Natural killer cell (primary cell): ENCODE measurements at regions not wholly inside any gene's neighbourhood (a gene's known extent, or its start where the extent isn't known, plus 50 kb on each side); places are given as distances from the start of the nearest gene placed in this dataset.

Experiments used
- ATAC-seq, 3 donors: fragments of 150-1000 bp in 2 of 3; fragments of 200-7000 bp in 1 of 3; cut with Tn5 transposase; 1 replicate in 1 of 3; 2 replicates in 2 of 3; pipeline ENCODE4 v1.10.0; 2021; ENCODE audit warnings: mild to moderate bottlenecking in 2 of 3, moderate library complexity in 2 of 3
- DNase-seq, 2 donors: peaks; one replicate each; pipeline versions ENCODE4 v3.0.0 to v3.0.0-alpha.2; 2013 to 2021; ENCODE audit warnings: mixed read lengths in 1 of 2
- H3K27ac ChIP-seq: one replicate; pipeline ENCODE4 v1.5.1; 2013; ENCODE audit warnings: mild to moderate bottlenecking, low read length
- H3K27me3 ChIP-seq: one replicate; pipeline ENCODE4 v1.6.1; 2013; ENCODE audit warnings: low read length; ENCODE audit not compliant: control insufficient read depth, insufficient read depth
- H3K36me3 ChIP-seq: one replicate; pipeline ENCODE4 v1.6.1; 2013; ENCODE audit warnings: low read length; ENCODE audit not compliant: control insufficient read depth, insufficient read depth
- H3K4me1 ChIP-seq: one replicate; pipeline ENCODE4 v1.6.1; 2013; ENCODE audit warnings: low read length; ENCODE audit not compliant: control insufficient read depth, insufficient read depth
- H3K4me3 ChIP-seq: one replicate; pipeline ENCODE4 v1.5.1; 2013; ENCODE audit warnings: low read length
- H3K9me3 ChIP-seq: one replicate; pipeline ENCODE4 v1.6.1; 2013; ENCODE audit warnings: low read length; ENCODE audit not compliant: control insufficient read depth, insufficient read depth
- H3K27ac Mint-ChIP-seq, 2 donors: one replicate each; pipeline ENCODE4 v1.8.0; 2022; ENCODE audit warnings: mild to moderate bottlenecking in 2 of 2, mixed read lengths in 2 of 2, moderate library complexity in 1 of 2
- H3K27me3 Mint-ChIP-seq, 2 donors: one replicate each; pipeline ENCODE4 v1.8.0; 2022; ENCODE audit warnings: low read depth in 2 of 2, mixed read lengths in 2 of 2
- H3K36me3 Mint-ChIP-seq: one replicate; pipeline ENCODE4 v1.8.0; 2022; ENCODE audit warnings: mixed read lengths
- H3K4me1 Mint-ChIP-seq, 2 donors: one replicate each; pipeline ENCODE4 v1.8.0; 2022; ENCODE audit warnings: mixed read lengths in 2 of 2
- H3K4me3 Mint-ChIP-seq: one replicate; pipeline ENCODE4 v1.8.0; 2022; ENCODE audit warnings: mild to moderate bottlenecking, moderate library complexity, mixed read lengths
- H3K9me3 Mint-ChIP-seq, 2 donors: one replicate each; pipeline ENCODE4 v1.8.0; 2022; ENCODE audit warnings: mixed read lengths in 2 of 2
- WGBS: methylation state at CpG from one replicate; pipeline ENCODE4 v1.1.7; 2013; ENCODE audit warnings: missing lambda C conversion rate; ENCODE audit not compliant: insufficient coverage; 5-methylcytosine and 5-hydroxymethylcytosine counted together
- intact Hi-C: fragments of 100-400 bp; cut with micrococcal nuclease; formaldehyde crosslinking; loops from one replicate; pipeline ENCODE4 v1.14.2; 2022
- TF ChIP-seq, protein P1 (sequence below): fragments of 200-600 bp; IDR thresholded peaks from one replicate; pipeline ENCODE4 v1.8.0; 2022; ENCODE audit warnings: antibody characterized with exemption

GRCh38 chr2:568639-569235 lies 108.5 kb downstream of the TMEM18 start:
- TF ChIP-seq, protein P1, sequence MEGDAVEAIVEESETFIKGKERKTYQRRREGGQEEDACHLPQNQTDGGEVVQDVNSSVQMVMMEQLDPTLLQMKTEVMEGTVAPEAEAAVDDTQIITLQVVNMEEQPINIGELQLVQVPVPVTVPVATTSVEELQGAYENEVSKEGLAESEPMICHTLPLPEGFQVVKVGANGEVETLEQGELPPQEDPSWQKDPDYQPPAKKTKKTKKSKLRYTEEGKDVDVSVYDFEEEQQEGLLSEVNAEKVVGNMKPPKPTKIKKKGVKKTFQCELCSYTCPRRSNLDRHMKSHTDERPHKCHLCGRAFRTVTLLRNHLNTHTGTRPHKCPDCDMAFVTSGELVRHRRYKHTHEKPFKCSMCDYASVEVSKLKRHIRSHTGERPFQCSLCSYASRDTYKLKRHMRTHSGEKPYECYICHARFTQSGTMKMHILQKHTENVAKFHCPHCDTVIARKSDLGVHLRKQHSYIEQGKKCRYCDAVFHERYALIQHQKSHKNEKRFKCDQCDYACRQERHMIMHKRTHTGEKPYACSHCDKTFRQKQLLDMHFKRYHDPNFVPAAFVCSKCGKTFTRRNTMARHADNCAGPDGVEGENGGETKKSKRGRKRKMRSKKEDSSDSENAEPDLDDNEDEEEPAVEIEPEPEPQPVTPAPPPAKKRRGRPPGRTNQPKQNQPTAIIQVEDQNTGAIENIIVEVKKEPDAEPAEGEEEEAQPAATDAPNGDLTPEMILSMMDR: no peak
- no peak overlapping the region for H3K27ac Mint-ChIP-seq
- Histone ChIP-seq H3K4me3 (no peak overlapping the region), H3K36me3 (no peaks in the 10 kb centered on the region), H3K4me1 (no peaks in the 10 kb centered on the region), H3K27me3 (peaks cover 4% of the 10 kb centered on the region), H3K27ac (no peak overlapping the region), H3K9me3 (no peaks in the 10 kb centered on the region)
- H3K27me3 Mint-ChIP-seq: peaks cover 48 to 75% of the 10 kb centered on the region in 2 donors
- H3K4me1 Mint-ChIP-seq: no peaks in the 10 kb centered on the region
- intact Hi-C loops: no loop called here
- ATAC-seq: no peak
- no peak for DNase-seq
- no peak overlapping the region for H3K4me3 Mint-ChIP-seq
- 79% methylated on average over 4 of the region's 4 CpGs for WGBS
- no peaks in the 10 kb centered on the region for H3K9me3 Mint-ChIP-seq
- H3K36me3 Mint-ChIP-seq: no peaks in the 10 kb centered on the region

- no peak overlapping the region for H3K4me3 ChIP-seq
- TF ChIP-seq, protein P1: no peak
- H3K9me3 Mint-ChIP-seq: no peaks in the 10 kb centered on the region
- no peaks in the 10 kb centered on the region for H3K4me1 Mint-ChIP-seq
- peaks cover 4% of the 10 kb centered on the region for H3K27me3 ChIP-seq
- no peak overlapping the region for H3K27ac Mint-ChIP-seq
- H3K36me3 ChIP-seq: no peaks in the 10 kb centered on the region
- DNase-seq (no peak), ATAC-seq (no peak)
- H3K27ac ChIP-seq: no peak overlapping the region
- intact Hi-C loops: no loop called here
- H3K4me3 Mint-ChIP-seq: no peak overlapping the region
- H3K4me1 ChIP-seq: no peaks in the 10 kb centered on the region
- peaks cover 43 to 70% of the 10 kb centered on the region in 2 donors for H3K27me3 Mint-ChIP-seq
- H3K36me3 Mint-ChIP-seq: no peaks in the 10 kb centered on the region
- 86% methylated on average over 27 of the region's 27 CpGs for WGBS
- H3K9me3 ChIP-seq: no peaks in the 10 kb centered on the region
Measured at GRCh38 chr2:567865-568638, 109.2 kb downstream of the TMEM18 start.

- Mint-ChIP-seq H3K27me3 (peaks cover 42 to 67% of the 10 kb centered on the region in 2 donors), H3K4me1 (no peaks in the 10 kb centered on the region), H3K36me3 (no peaks in the 10 kb centered on the region), H3K9me3 (no peaks in the 10 kb centered on the region), H3K4me3 (no peak overlapping the region), H3K27ac (no peak overlapping the region)
- ATAC-seq (no peak), DNase-seq (no peak)
- Histone ChIP-seq H3K27ac (no peak overlapping the region), H3K9me3 (no peaks in the 10 kb centered on the region), H3K36me3 (no peaks in the 10 kb centered on the region), H3K4me1 (no peaks in the 10 kb centered on the region), H3K4me3 (no peak overlapping the region), H3K27me3 (peaks cover 4% of the 10 kb centered on the region)
- intact Hi-C loops: no loop called here
- TF ChIP-seq, protein P1: no peak
- WGBS: 89% methylated on average over 8 of the region's 9 CpGs
Measured at GRCh38 chr2:567496-567864, 109.7 kb downstream of the TMEM18 start.
